NT2/D1 (cell line): ENCODE measurements at regions not wholly inside any gene's neighbourhood (a gene's known extent, or its start where the extent isn't known, plus 50 kb on each side); places are given as distances from the start of the nearest gene placed in this dataset.

ENCODE experiments used
- DNase-seq: peaks from one replicate; pipeline ENCODE4 v3.0.0-alpha.2; 2011; ENCODE audit warnings: low read depth, low spot score
- H3K27me3 ChIP-seq: 2 replicates; pipeline ENCODE4 v1.6.0; 2011; ENCODE audit warnings: mild to moderate bottlenecking; ENCODE audit not compliant: insufficient read length, insufficient read depth
- H3K36me3 ChIP-seq: 2 replicates; pipeline ENCODE4 v1.6.1; 2011; ENCODE audit warnings: mild to moderate bottlenecking, low read length, mixed read lengths; ENCODE audit not compliant: insufficient read depth, insufficient read length
- H3K4me1 ChIP-seq: 2 replicates; pipeline ENCODE4 v1.5.1; 2011; ENCODE audit not compliant: insufficient read depth, insufficient read length
- H3K4me3 ChIP-seq: 2 replicates; pipeline ENCODE4 v1.5.1; 2011; ENCODE audit warnings: low read depth; ENCODE audit not compliant: insufficient read length
- H3K9ac ChIP-seq: 2 replicates; pipeline ENCODE4 v1.6.0; 2011; ENCODE audit warnings: low read depth; ENCODE audit not compliant: insufficient read length
- H3K9me3 ChIP-seq: 2 replicates; pipeline ENCODE4 v1.5.1; 2011; ENCODE audit warnings: mild to moderate bottlenecking, low read length; ENCODE audit not compliant: insufficient read depth
- SUZ12 ChIP-seq: IDR thresholded peaks from 2 replicates; pipeline ENCODE4 v1.6.1; 2011; ENCODE audit not compliant: insufficient read length, insufficient read depth; ENCODE audit errors: extremely low read depth
- YY1 ChIP-seq: IDR thresholded peaks from 2 replicates; pipeline ENCODE4 v1.6.1; 2011; ENCODE audit not compliant: insufficient read length, insufficient read depth
- ZNF274 ChIP-seq: IDR thresholded peaks from 2 replicates; pipeline ENCODE4 v1.6.1; 2011; ENCODE audit warnings: mild to moderate bottlenecking, low read depth, low read length

- no peak for DNase-seq
- Histone ChIP-seq H3K4me3 (no peak overlapping the region), H3K36me3 (no peaks in the 10 kb centered on the region), H3K27me3 (no peaks in the 10 kb centered on the region), H3K4me1 (no peaks in the 10 kb centered on the region), H3K9ac (no peak overlapping the region), H3K9me3 (no peaks in the 10 kb centered on the region)
- no peak for TF ChIP-seq YY1
Observed at GRCh38 chr2:219835493-219835892, 208.1 kb downstream of the SLC4A3 start.

DNA sequence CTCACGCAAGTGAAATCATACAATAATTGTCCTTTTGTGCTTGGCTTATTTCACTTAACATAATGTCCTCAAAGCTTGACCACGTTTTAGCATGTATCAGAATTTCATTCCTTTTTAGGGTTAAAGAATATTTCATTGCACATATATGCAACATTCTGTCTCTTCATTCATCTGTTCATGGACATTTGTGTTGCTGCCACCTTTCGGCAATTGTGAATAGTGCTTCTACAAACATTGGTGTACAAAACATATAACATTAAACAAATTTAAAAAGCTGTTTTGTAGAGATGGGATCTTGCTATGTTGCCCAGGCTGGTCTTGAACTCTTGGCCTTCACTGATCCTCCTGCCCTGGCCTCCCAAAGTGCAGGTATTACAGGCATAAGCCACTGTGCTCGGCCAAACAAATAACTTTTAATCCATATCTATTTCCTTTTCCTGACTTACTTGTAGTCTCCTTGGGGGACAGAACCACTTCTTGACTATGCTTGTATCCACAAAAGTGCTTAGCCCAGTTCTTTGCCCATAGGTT, 209.3 kb downstream of the SLC4A3 start:
- H3K27me3 ChIP-seq: no peaks in the 10 kb centered on the region
- TF ChIP-seq SUZ12 (no peak), ZNF274 (no peak), YY1 (no peak)
- DNase-seq: no peak
- no peak overlapping the region for H3K4me3 ChIP-seq
- no peaks in the 10 kb centered on the region for H3K36me3 ChIP-seq
- no peaks in the 10 kb centered on the region for H3K9me3 ChIP-seq
- H3K4me1 ChIP-seq: no peaks in the 10 kb centered on the region
- H3K9ac ChIP-seq: no peak overlapping the region

GRCh38 chr2:219844401-219845091, 217.1 kb downstream of the SLC4A3 start:
- H3K4me3 ChIP-seq: no peak overlapping the region
- TF ChIP-seq YY1 (no peak), ZNF274 (no peak), SUZ12 (no peak)
- no peaks in the 10 kb centered on the region for H3K36me3 ChIP-seq
- no peaks in the 10 kb centered on the region for H3K9me3 ChIP-seq
- H3K9ac ChIP-seq: no peak overlapping the region
- no peaks in the 10 kb centered on the region for H3K4me1 ChIP-seq
- peaks cover 4% of the 10 kb centered on the region for H3K27me3 ChIP-seq
- DNase-seq: no peak

GRCh38 chr2:219848882-219849281, 221.5 kb downstream of the SLC4A3 start:
- Histone ChIP-seq H3K27me3 (peaks cover 15% of the 10 kb centered on the region), H3K4me1 (peaks cover 2% of the 10 kb centered on the region), H3K36me3 (no peaks in the 10 kb centered on the region), H3K4me3 (no peak overlapping the region), H3K9me3 (no peaks in the 10 kb centered on the region), H3K9ac (no peak overlapping the region)
- no peak for TF ChIP-seq SUZ12
- no peak for TF ChIP-seq ZNF274
- TF ChIP-seq YY1: no peak
- no peak for DNase-seq

GRCh38 chr2:219851169-219851568, 223.7 kb downstream of the SLC4A3 start:
- H3K27me3 ChIP-seq: peaks cover 17% of the 10 kb centered on the region
- peaks cover 2% of the 10 kb centered on the region for H3K4me1 ChIP-seq
- no peaks in the 10 kb centered on the region for H3K36me3 ChIP-seq
- TF ChIP-seq SUZ12 (no peak), ZNF274 (no peak), YY1 (no peak)
- peak overlapping the region; percentile 6 for H3K4me3 ChIP-seq
- DNase-seq: no peak
- H3K9me3 ChIP-seq: no peaks in the 10 kb centered on the region
- no peak overlapping the region for H3K9ac ChIP-seq

GRCh38 chr2:219851801-219852481, 224.5 kb downstream of the SLC4A3 start:
- peaks cover 17% of the 10 kb centered on the region for H3K27me3 ChIP-seq
- peak overlapping the region; percentile 25 for H3K4me3 ChIP-seq
- no peaks in the 10 kb centered on the region for H3K9me3 ChIP-seq
- H3K9ac ChIP-seq: peak overlapping the region; percentile 62
- DNase-seq: no peak
- peaks cover 5% of the 10 kb centered on the region for H3K4me1 ChIP-seq
- no peak for TF ChIP-seq YY1
- no peaks in the 10 kb centered on the region for H3K36me3 ChIP-seq

- Histone ChIP-seq H3K36me3 (no peaks in the 10 kb centered on the region), H3K9ac (no peak overlapping the region), H3K27me3 (peaks cover 17% of the 10 kb centered on the region), H3K4me1 (peaks cover 6% of the 10 kb centered on the region), H3K9me3 (no peaks in the 10 kb centered on the region), H3K4me3 (no peak overlapping the region)
- no peak for DNase-seq
- TF ChIP-seq YY1 (no peak), ZNF274 (no peak), SUZ12 (no peak)
Observed at GRCh38 chr2:219852626-219853025, 225.2 kb downstream of the SLC4A3 start.
